NT2/D1 (cell line): ENCODE measurements at regions not wholly inside any gene's neighbourhood (a gene's known extent, or its start where the extent isn't known, plus 50 kb on each side); places are given as distances from the start of the nearest gene placed in this dataset.

Experiments used
- SUZ12 ChIP-seq: IDR thresholded peaks from 2 replicates; pipeline ENCODE4 v1.6.1; 2011; ENCODE audit not compliant: insufficient read length, insufficient read depth; ENCODE audit errors: extremely low read depth
- YY1 ChIP-seq: IDR thresholded peaks from 2 replicates; pipeline ENCODE4 v1.6.1; 2011; ENCODE audit not compliant: insufficient read length, insufficient read depth
- ZNF274 ChIP-seq: IDR thresholded peaks from 2 replicates; pipeline ENCODE4 v1.6.1; 2011; ENCODE audit warnings: mild to moderate bottlenecking, low read depth, low read length

DNA sequence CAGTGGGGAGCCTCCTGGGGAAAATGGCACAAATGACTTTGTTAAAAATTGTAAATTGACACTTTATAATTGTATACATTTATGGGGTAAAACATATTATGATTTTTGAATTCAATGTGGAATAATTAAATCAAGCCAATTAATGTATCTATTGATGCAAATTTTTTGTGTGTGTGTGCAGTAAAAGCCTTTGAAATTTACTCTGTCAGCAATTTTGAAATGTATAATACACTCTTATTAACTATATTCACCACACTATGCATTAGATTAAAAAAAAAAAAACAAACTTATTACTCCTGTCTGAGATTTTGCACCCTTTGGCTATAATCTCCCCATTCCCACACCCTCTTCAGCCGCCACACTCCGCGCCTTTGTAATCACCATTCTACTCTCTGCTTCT is 119.2 kb downstream of the S1PR1 start:
- TF ChIP-seq ZNF274 (no peak), YY1 (no peak), SUZ12 (no peak)
